HEK293 (cell line): ENCODE measurements at regions not wholly inside any gene's neighbourhood (a gene's known extent, or its start where the extent isn't known, plus 50 kb on each side); places are given as distances from the start of the nearest gene placed in this dataset.
"Not testable (repeated sequence)": the region's sequence is repeated elsewhere in the genome, so short reads cannot be mapped to it uniquely, and the experiment has no call there.

Experiments used
- CTCF ChIA-PET: fragments of 350-600 bp; formaldehyde crosslinking; extraction: SDS; loops from one replicate; lab custom pipeline; 2021; ENCODE audit warnings: antibody characterized with exemption; lab: Yijun Ruan, JAX
- POLR2A ChIA-PET: fragments of 300-600 bp; formaldehyde crosslinking; extraction: SDS; loops from one replicate; lab custom pipeline; 2020; ENCODE audit warnings: antibody characterized with exemption, inconsistent platforms; lab: Yijun Ruan, JAX
- H3K27ac ChIP-seq: fragments of 200-500 bp; sonication (Bioruptor generic); 2 replicates; pipeline ENCODE4 v1.5.1; 2014; ENCODE audit warnings: low read depth, low read length, control low read depth, inconsistent platforms; ENCODE audit errors: extremely low read depth
- H3K36me3 ChIP-seq, 2 experiments: fragments of 200-500 bp in 1 of 2; sonication (Bioruptor generic) in 1 of 2; 1 replicate in 1 of 2; 2 replicates in 1 of 2; pipeline ENCODE4 v1.5.1; 2014 to 2017; ENCODE audit warnings: inconsistent platforms in 2 of 2, low read length in 2 of 2; ENCODE audit not compliant: control insufficient read depth in 2 of 2, insufficient read depth in 1 of 2
- H3K4me1 ChIP-seq: fragments of 200-500 bp; sonication (Bioruptor generic); 2 replicates; pipeline ENCODE4 v1.5.1; 2014; ENCODE audit warnings: mild to moderate bottlenecking, low read length, inconsistent platforms; ENCODE audit not compliant: control insufficient read depth, insufficient read depth
- H3K4me3 ChIP-seq: 2 replicates; pipeline ENCODE4 v1.5.1; 2011; ENCODE audit warnings: low read depth, mild to moderate bottlenecking, control low read depth, low read length, moderate library complexity
- H3K9me3 ChIP-seq: fragments of 200-500 bp; sonication (Bioruptor generic); 2 replicates; pipeline ENCODE4 v1.5.1; 2014; ENCODE audit warnings: low read depth, low read length, inconsistent platforms; ENCODE audit not compliant: control insufficient read depth, insufficient read depth
- PRDM10 ChIP-seq: fragments of 450-650 bp; formaldehyde crosslinking; IDR thresholded peaks from 2 replicates; pipeline ENCODE4 v1.5.1; 2016; ENCODE audit warnings: missing biosample characterization, missing genetic modification characterization
- ZBTB20 ChIP-seq: fragments of 450-650 bp; formaldehyde crosslinking; IDR thresholded peaks from 2 replicates; pipeline ENCODE4 v1.5.1; 2016; ENCODE audit warnings: missing biosample characterization, missing genetic modification characterization
- ZBTB26 ChIP-seq: fragments of 450-650 bp; formaldehyde crosslinking; optimal IDR thresholded peaks from 2 replicates; pipeline ENCODE3; 2016; ENCODE audit warnings: missing biosample characterization, mild to moderate bottlenecking, missing genetic modification characterization
- ZBTB8A ChIP-seq: fragments of 450-650 bp; formaldehyde crosslinking; IDR thresholded peaks from 2 replicates; pipeline ENCODE4 v1.5.1; 2016; ENCODE audit warnings: missing biosample characterization, missing genetic modification characterization
- ZFP3 ChIP-seq: fragments of 450-650 bp; formaldehyde crosslinking; IDR thresholded peaks from 2 replicates; pipeline ENCODE4 v1.5.1; 2016; ENCODE audit warnings: low read depth, missing biosample characterization, missing genetic modification characterization
- ZFP41 ChIP-seq: fragments of 450-650 bp; formaldehyde crosslinking; IDR thresholded peaks from 2 replicates; pipeline ENCODE4 v1.5.1; 2016; ENCODE audit warnings: missing biosample characterization, missing genetic modification characterization, borderline replicate concordance
- ZNF138 ChIP-seq: fragments of 450-650 bp; formaldehyde crosslinking; IDR thresholded peaks from 2 replicates; pipeline ENCODE4 v1.5.1; 2016; ENCODE audit warnings: missing biosample characterization, missing genetic modification characterization, borderline replicate concordance
- ZNF223 ChIP-seq: fragments of 450-650 bp; formaldehyde crosslinking; IDR thresholded peaks from 2 replicates; pipeline ENCODE4 v1.5.1; 2016; ENCODE audit warnings: missing biosample characterization, missing genetic modification characterization
- ZNF354C ChIP-seq: fragments of 450-650 bp; formaldehyde crosslinking; IDR thresholded peaks from 2 replicates; pipeline ENCODE4 v1.5.1; 2016; ENCODE audit warnings: missing biosample characterization, missing genetic modification characterization, low read depth, borderline replicate concordance
- ZNF501 ChIP-seq: fragments of 450-650 bp; formaldehyde crosslinking; IDR thresholded peaks from 2 replicates; pipeline ENCODE4 v1.5.1; 2016; ENCODE audit warnings: missing biosample characterization, missing genetic modification characterization
- ZNF529 ChIP-seq: fragments of 450-650 bp; formaldehyde crosslinking; IDR thresholded peaks from 2 replicates; pipeline ENCODE4 v1.5.1; 2017; ENCODE audit warnings: missing genetic modification characterization, missing biosample characterization; ENCODE audit not compliant: insufficient replicate concordance
- ZNF560 ChIP-seq: fragments of 450-650 bp; formaldehyde crosslinking; IDR thresholded peaks from 2 replicates; pipeline ENCODE4 v1.5.1; 2017; ENCODE audit warnings: missing biosample characterization, missing genetic modification characterization, borderline replicate concordance
- ZNF670 ChIP-seq: fragments of 450-650 bp; formaldehyde crosslinking; IDR thresholded peaks from 2 replicates; pipeline ENCODE4 v1.5.1; 2016; ENCODE audit warnings: missing biosample characterization, missing genetic modification characterization, low read depth
- ZNF792 ChIP-seq: fragments of 450-650 bp; formaldehyde crosslinking; IDR thresholded peaks from 2 replicates; pipeline ENCODE4 v1.5.1; 2016; ENCODE audit warnings: missing biosample characterization, missing genetic modification characterization
- ZNF830 ChIP-seq: fragments of 450-650 bp; IDR thresholded peaks from 2 replicates; pipeline ENCODE4 v1.5.0; 2018; ENCODE audit warnings: missing biosample characterization, missing genetic modification characterization, low read depth, mild to moderate bottlenecking, moderate library complexity
- TF ChIP-seq, protein P1 (sequence below): fragments of 450-650 bp; formaldehyde crosslinking; conservative IDR thresholded peaks from 2 replicates; pipeline ENCODE4 v1.5.1; 2016; ENCODE audit warnings: low read depth, missing biosample characterization, missing genetic modification characterization
- TF ChIP-seq, protein P2 (sequence below): fragments of 450-650 bp; formaldehyde crosslinking; IDR thresholded peaks from 2 replicates; pipeline ENCODE4 v1.5.1; 2017; ENCODE audit warnings: missing biosample characterization, mild to moderate bottlenecking, missing genetic modification characterization, moderate library complexity
- TF ChIP-seq, protein P3 (sequence below): fragments of 450-650 bp; formaldehyde crosslinking; IDR thresholded peaks from 2 replicates; pipeline ENCODE4 v1.5.1; 2016; ENCODE audit warnings: missing biosample characterization, missing genetic modification characterization, low read depth

DNA sequence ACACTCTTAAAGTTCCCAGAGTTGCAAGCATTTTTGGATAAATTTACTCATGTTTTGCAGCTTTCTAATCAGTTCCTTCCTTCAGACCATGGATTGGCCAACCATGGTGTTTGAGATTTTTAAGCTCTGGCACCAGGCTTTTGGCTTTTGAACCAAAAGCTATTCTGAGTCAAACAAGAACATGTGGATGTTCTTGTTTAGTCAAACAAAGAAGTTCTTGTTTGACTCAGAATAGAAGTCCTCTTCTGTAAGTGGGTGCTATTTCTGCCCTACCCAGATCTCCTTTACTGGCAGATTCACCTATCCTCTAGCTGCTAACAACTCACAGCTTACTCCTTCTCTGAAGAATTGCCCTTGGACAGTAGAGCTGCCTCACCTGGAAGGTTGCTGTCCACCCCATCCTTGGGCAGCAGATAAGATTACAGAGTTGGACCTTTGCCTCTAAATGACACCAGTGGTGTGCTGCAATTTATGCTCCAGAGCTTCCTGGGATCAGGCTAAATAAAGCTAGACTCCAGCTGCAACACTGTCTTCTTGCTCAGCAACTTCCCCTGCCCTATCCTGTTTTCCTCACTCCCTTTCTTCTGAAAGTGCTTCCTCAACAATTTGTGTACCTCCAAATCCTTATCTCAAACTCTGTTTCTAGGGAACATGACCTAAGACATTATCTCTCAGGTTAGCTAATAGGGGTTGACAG, 65.6 kb downstream of the COL6A6 start (continued):
- no peak for TF ChIP-seq ZNF670 (tag by site-specific recombination)

- H3K4me1 ChIP-seq, H3K4me3 ChIP-seq, H3K27ac ChIP-seq, POLR2A ChIA-PET, CTCF ChIA-PET, H3K36me3 ChIP-seq, H3K9me3 ChIP-seq: not testable (repeated sequence)
Measured at GRCh38 chr3:130594749-130595148, 77.8 kb downstream of the COL6A6 start.

GRCh38 chr3:130596484-130596883, 79.5 kb downstream of the COL6A6 start:
- Histone ChIP-seq H3K4me3 (no peak overlapping the region), H3K4me1 (no peaks in the 10 kb centered on the region), H3K9me3 (no peaks in the 10 kb centered on the region), H3K27ac (no peak overlapping the region)
- ChIA-PET POLR2A (no interaction called here), CTCF (interaction anchor here (0.9 kb wide), 1 partner anchor 58 kb away, joined by 3 read pairs; no protein-coding TSS in a partner anchor)
- no peak for TF ChIP-seq ZFP3 (tag by site-specific recombination)
- TF ChIP-seq, protein P1, sequence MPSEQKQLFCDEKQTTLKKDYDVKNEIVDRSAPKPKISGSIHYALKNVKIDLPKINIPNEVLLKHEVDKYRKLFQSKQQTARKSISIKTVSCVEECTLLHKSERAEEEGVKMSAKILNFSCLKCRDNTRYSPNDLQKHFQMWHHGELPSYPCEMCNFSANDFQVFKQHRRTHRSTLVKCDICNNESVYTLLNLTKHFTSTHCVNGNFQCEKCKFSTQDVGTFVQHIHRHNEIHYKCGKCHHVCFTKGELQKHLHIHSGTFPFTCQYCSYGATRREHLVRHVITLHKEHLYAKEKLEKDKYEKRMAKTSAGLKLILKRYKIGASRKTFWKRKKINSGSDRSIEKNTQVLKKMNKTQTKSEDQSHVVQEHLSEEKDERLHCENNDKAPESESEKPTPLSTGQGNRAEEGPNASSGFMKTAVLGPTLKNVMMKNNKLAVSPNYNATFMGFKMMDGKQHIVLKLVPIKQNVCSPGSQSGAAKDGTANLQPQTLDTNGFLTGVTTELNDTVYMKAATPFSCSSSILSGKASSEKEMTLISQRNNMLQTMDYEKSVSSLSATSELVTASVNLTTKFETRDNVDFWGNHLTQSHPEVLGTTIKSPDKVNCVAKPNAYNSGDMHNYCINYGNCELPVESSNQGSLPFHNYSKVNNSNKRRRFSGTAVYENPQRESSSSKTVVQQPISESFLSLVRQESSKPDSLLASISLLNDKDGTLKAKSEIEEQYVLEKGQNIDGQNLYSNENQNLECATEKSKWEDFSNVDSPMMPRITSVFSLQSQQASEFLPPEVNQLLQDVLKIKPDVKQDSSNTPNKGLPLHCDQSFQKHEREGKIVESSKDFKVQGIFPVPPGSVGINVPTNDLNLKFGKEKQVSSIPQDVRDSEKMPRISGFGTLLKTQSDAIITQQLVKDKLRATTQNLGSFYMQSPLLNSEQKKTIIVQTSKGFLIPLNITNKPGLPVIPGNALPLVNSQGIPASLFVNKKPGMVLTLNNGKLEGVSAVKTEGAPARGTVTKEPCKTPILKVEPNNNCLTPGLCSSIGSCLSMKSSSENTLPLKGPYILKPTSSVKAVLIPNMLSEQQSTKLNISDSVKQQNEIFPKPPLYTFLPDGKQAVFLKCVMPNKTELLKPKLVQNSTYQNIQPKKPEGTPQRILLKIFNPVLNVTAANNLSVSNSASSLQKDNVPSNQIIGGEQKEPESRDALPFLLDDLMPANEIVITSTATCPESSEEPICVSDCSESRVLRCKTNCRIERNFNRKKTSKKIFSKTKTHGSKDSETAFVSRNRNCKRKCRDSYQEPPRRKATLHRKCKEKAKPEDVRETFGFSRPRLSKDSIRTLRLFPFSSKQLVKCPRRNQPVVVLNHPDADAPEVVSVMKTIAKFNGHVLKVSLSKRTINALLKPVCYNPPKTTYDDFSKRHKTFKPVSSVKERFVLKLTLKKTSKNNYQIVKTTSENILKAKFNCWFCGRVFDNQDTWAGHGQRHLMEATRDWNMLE: no peak
- TF ChIP-seq, protein P2, sequence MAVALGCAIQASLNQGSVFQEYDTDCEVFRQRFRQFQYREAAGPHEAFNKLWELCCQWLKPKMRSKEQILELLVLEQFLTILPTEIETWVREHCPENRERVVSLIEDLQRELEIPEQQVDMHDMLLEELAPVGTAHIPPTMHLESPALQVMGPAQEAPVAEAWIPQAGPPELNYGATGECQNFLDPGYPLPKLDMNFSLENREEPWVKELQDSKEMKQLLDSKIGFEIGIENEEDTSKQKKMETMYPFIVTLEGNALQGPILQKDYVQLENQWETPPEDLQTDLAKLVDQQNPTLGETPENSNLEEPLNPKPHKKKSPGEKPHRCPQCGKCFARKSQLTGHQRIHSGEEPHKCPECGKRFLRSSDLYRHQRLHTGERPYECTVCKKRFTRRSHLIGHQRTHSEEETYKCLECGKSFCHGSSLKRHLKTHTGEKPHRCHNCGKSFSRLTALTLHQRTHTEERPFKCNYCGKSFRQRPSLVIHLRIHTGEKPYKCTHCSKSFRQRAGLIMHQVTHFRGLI (tag by site-specific recombination): no peak
- no peak for TF ChIP-seq ZNF223
- no peak for TF ChIP-seq PRDM10 (tag by site-specific recombination)
- no peak for TF ChIP-seq ZNF529 (tag by site-specific recombination)
- no peak for TF ChIP-seq ZFP41 (tag by site-specific recombination)
- no peak for TF ChIP-seq ZBTB20 (tag by site-specific recombination)
- TF ChIP-seq ZNF354C: no peak
- no peak for TF ChIP-seq ZNF560
- TF ChIP-seq ZBTB8A (tag by site-specific recombination): no peak
- TF ChIP-seq ZNF138 (tag by site-specific recombination): no peak
- no peak for TF ChIP-seq ZNF501
- TF ChIP-seq ZNF830 (tag by site-specific recombination): no peak
- TF ChIP-seq ZNF792 (tag by site-specific recombination): no peak
- TF ChIP-seq, protein P3, sequence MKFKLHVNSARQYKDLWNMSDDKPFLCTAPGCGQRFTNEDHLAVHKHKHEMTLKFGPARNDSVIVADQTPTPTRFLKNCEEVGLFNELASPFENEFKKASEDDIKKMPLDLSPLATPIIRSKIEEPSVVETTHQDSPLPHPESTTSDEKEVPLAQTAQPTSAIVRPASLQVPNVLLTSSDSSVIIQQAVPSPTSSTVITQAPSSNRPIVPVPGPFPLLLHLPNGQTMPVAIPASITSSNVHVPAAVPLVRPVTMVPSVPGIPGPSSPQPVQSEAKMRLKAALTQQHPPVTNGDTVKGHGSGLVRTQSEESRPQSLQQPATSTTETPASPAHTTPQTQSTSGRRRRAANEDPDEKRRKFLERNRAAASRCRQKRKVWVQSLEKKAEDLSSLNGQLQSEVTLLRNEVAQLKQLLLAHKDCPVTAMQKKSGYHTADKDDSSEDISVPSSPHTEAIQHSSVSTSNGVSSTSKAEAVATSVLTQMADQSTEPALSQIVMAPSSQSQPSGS (tag by site-specific recombination): no peak
- TF ChIP-seq ZBTB26 (tag by site-specific recombination): no peak
- TF ChIP-seq, all 188 proteins: peak for 0
- no peaks in the 10 kb centered on the region for H3K36me3 ChIP-seq
